CD14-positive monocyte (primary cell): ENCODE measurements at regions not wholly inside any gene's neighbourhood (a gene's known extent, or its start where the extent isn't known, plus 50 kb on each side); places are given as distances from the start of the nearest gene placed in this dataset.

ENCODE experiments used
- DNase-seq, 3 donors: peaks; one replicate each; pipeline ENCODE4 v3.0.0-alpha.2; 2011 to 2022
- H2AFZ ChIP-seq: 2 replicates; pipeline ENCODE4 v1.6.0; 2012; ENCODE audit warnings: mild to moderate bottlenecking, low read depth, low read length, inconsistent platforms; ENCODE audit not compliant: insufficient read depth, poor library complexity, severe bottlenecking
- H3K27ac ChIP-seq, 2 donors: 1 replicate in 1 of 2; 2 replicates in 1 of 2; pipeline ENCODE4 v1.5.1; 2012 to 2013; ENCODE audit warnings: low read length in 2 of 2, control low read depth in 1 of 2, inconsistent platforms in 1 of 2, low read depth in 1 of 2, mild to moderate bottlenecking in 1 of 2
- H3K27me3 ChIP-seq, 2 donors: one replicate each; pipeline versions ENCODE4 v1.6.0 to v1.6.1; 2011 to 2013; ENCODE audit warnings: low read length in 2 of 2; ENCODE audit not compliant: control insufficient read depth in 2 of 2, insufficient read depth in 2 of 2
- H3K36me3 ChIP-seq, 2 donors: replicated peaks in 1 of 2; 1 replicate in 1 of 2; 2 replicates in 1 of 2; pipeline versions ENCODE4 v1.5.1 to v1.6.1; 2012 to 2013; ENCODE audit warnings: low read length in 2 of 2, control low read depth in 1 of 2, inconsistent platforms in 1 of 2, mild to moderate bottlenecking in 1 of 2; ENCODE audit not compliant: insufficient read depth in 2 of 2, control insufficient read depth in 1 of 2
- H3K4me1 ChIP-seq, 2 donors: 1 replicate in 1 of 2; 2 replicates in 1 of 2; pipeline versions ENCODE4 v1.5.1 to v1.6.1; 2012 to 2013; ENCODE audit warnings: low read length in 2 of 2, control low read depth in 1 of 2, inconsistent platforms in 1 of 2, mild to moderate bottlenecking in 1 of 2, moderate library complexity in 1 of 2; ENCODE audit not compliant: insufficient read depth in 2 of 2, control insufficient read depth in 1 of 2
- H3K4me2 ChIP-seq: replicated peaks from 2 replicates; pipeline ENCODE3; 2012; ENCODE audit warnings: low read length, moderate library complexity, mild to moderate bottlenecking; ENCODE audit not compliant: poor library complexity, severe bottlenecking; ENCODE audit errors: extremely low read depth
- H3K4me3 ChIP-seq, 3 experiments: fragments of 200-600 bp in 1 of 3; sonication (generic) in 1 of 3; replicated peaks in 1 of 3; 1 replicate in 2 of 3; 2 replicates in 1 of 3; pipeline ENCODE4 v1.5.1; 2011 to 2013; ENCODE audit warnings: low read length in 3 of 3, mild to moderate bottlenecking in 3 of 3, control low read depth in 2 of 3, low read depth in 2 of 3, inconsistent platforms in 1 of 3, moderate library complexity in 1 of 3
- H3K79me2 ChIP-seq: 2 replicates; pipeline ENCODE4 v1.6.0; 2012; ENCODE audit warnings: mild to moderate bottlenecking, control low read depth, inconsistent platforms, low read length, moderate library complexity; ENCODE audit not compliant: insufficient read depth
- H3K9ac ChIP-seq: 2 replicates; pipeline ENCODE4 v1.6.0; 2017; ENCODE audit warnings: low read length, mild to moderate bottlenecking; ENCODE audit not compliant: insufficient read depth, poor library complexity, severe bottlenecking
- H3K9me3 ChIP-seq, 2 donors: replicated peaks in 1 of 2; 1 replicate in 1 of 2; 2 replicates in 1 of 2; pipeline versions ENCODE4 v1.5.1 to v1.6.1; 2012 to 2013; ENCODE audit warnings: low read length in 2 of 2, control low read depth in 1 of 2; ENCODE audit not compliant: control insufficient read depth in 1 of 2, insufficient read depth in 1 of 2
- H4K20me1 ChIP-seq: 2 replicates; pipeline ENCODE4 v1.6.0; 2012; ENCODE audit warnings: mild to moderate bottlenecking, low read length, control low read depth, moderate library complexity; ENCODE audit not compliant: insufficient read depth
- H3K27ac Mint-ChIP-seq, 7 donors: one replicate each; pipeline ENCODE4 v1.8.0; 2020; ENCODE audit warnings: mild to moderate bottlenecking in 7 of 7, mixed read lengths in 7 of 7, moderate library complexity in 6 of 7, inconsistent platforms in 2 of 7
- H3K27me3 Mint-ChIP-seq, 3 donors: one replicate each; pipeline ENCODE4 v1.8.0; 2021 to 2022; ENCODE audit warnings: low read depth in 3 of 3, mild to moderate bottlenecking in 3 of 3, mixed read lengths in 3 of 3, moderate library complexity in 3 of 3, inconsistent platforms in 1 of 3
- H3K36me3 Mint-ChIP-seq, 2 donors: one replicate each; pipeline ENCODE4 v1.8.0; 2020; ENCODE audit warnings: mixed read lengths in 2 of 2, inconsistent platforms in 1 of 2, mild to moderate bottlenecking in 1 of 2
- H3K4me1 Mint-ChIP-seq: one replicate; pipeline ENCODE4 v1.8.0; 2020; ENCODE audit warnings: mild to moderate bottlenecking, mixed read lengths
- H3K4me3 Mint-ChIP-seq, 2 donors: one replicate each; pipeline ENCODE4 v1.8.0; 2020; ENCODE audit warnings: mild to moderate bottlenecking in 2 of 2, mixed read lengths in 2 of 2, moderate library complexity in 1 of 2
- H3K9me3 Mint-ChIP-seq, 7 donors: one replicate each; pipeline ENCODE4 v1.8.0; 2020 to 2022; ENCODE audit warnings: mixed read lengths in 7 of 7, mild to moderate bottlenecking in 6 of 7, moderate library complexity in 6 of 7, inconsistent platforms in 2 of 7
- WGBS: methylation state at CpG from one replicate; pipeline ENCODE4 v1.1.5; 2013; ENCODE audit warnings: missing lambda C conversion rate; ENCODE audit not compliant: insufficient coverage; 5-methylcytosine and 5-hydroxymethylcytosine counted together
- intact Hi-C, 2 donors: fragments of 100-400 bp; cut with micrococcal nuclease; formaldehyde crosslinking; loops; one replicate each; pipeline versions ENCODE4 v1.15.0 to v1.15.1; 2023
- TF ChIP-seq, protein P1 (sequence below): fragments of 200-600 bp; IDR thresholded peaks from one replicate; pipeline ENCODE4 v1.8.0; 2022; ENCODE audit warnings: antibody characterized with exemption, mild to moderate bottlenecking

DNA sequence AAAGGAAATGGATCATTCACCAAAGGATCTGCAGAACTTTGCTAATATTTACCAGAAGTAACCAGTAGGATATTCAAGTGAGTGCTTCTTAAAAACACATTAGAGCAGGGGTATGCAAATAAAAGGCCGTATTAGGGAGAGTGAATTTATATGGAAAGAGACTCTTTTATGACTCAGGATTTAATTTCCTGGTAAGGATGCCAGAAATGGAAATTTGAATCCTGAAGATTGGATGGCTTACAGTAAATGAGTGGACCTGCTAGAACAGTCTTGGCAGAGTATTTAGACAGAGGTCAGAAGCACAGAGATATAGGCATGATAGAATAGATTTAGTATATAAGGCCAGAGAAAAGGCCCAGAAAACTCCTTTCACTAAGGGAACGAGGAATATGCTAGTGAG is 201.6 kb downstream of the SLITRK5 start:
- TF ChIP-seq, protein P1, sequence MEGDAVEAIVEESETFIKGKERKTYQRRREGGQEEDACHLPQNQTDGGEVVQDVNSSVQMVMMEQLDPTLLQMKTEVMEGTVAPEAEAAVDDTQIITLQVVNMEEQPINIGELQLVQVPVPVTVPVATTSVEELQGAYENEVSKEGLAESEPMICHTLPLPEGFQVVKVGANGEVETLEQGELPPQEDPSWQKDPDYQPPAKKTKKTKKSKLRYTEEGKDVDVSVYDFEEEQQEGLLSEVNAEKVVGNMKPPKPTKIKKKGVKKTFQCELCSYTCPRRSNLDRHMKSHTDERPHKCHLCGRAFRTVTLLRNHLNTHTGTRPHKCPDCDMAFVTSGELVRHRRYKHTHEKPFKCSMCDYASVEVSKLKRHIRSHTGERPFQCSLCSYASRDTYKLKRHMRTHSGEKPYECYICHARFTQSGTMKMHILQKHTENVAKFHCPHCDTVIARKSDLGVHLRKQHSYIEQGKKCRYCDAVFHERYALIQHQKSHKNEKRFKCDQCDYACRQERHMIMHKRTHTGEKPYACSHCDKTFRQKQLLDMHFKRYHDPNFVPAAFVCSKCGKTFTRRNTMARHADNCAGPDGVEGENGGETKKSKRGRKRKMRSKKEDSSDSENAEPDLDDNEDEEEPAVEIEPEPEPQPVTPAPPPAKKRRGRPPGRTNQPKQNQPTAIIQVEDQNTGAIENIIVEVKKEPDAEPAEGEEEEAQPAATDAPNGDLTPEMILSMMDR = no peak
- Histone ChIP-seq H4K20me1 (no peaks in the 10 kb centered on the region), H3K9ac (no peak overlapping the region), H3K79me2 (no peaks in the 10 kb centered on the region), H2AFZ (no peak overlapping the region), H3K4me2 (no peak overlapping the region), H3K4me1 (no peaks in the 10 kb centered on the region), H3K36me3 (no peaks in the 10 kb centered on the region), H3K27me3 (no peaks in the 10 kb centered on the region), H3K4me3 (no peak overlapping the region), H3K27ac (no peak overlapping the region), H3K9me3 (peaks cover 0 to 3% of the 10 kb centered on the region in 2 donors)
- Mint-ChIP-seq H3K4me1 (no peaks in the 10 kb centered on the region), H3K4me3 (no peak overlapping the region), H3K27me3 (no peaks in the 10 kb centered on the region), H3K36me3 (no peaks in the 10 kb centered on the region), H3K27ac (no peak overlapping the region), H3K9me3 (peaks cover 0 to 11% (median 3%) of the 10 kb centered on the region in 7 donors)
- intact Hi-C loops = no loop called here
- no peak for DNase-seq
- no CpG with 5 or more reads among the region's 2 CpGs for WGBS

DNA sequence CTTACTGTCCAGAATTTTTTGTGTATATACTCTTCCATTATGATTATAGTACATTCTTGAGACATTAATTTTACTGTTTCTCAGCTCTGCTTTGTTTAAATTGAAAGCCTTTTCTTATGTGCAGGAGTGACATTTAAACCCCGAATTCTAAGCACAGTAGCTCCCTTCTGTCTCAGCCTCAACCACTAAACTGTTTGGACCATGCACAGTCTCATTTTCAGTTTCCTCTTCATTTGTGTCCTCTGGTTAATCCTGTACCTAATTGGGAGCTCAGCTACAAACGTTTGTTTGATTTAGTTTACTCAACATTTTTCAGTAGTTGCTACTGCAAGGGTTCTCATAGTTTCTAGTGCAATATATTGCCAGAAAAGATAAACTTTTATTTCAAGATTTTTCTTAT is 206.3 kb downstream of the SLITRK5 start:
- Histone ChIP-seq H3K27ac (no peak overlapping the region), H4K20me1 (no peaks in the 10 kb centered on the region), H3K4me3 (no peak overlapping the region), H3K4me1 (no peaks in the 10 kb centered on the region), H2AFZ (no peak overlapping the region), H3K36me3 (no peaks in the 10 kb centered on the region), H3K9me3 (peaks cover 0 to 3% of the 10 kb centered on the region in 2 donors), H3K4me2 (no peak overlapping the region), H3K27me3 (no peaks in the 10 kb centered on the region), H3K79me2 (no peaks in the 10 kb centered on the region), H3K9ac (no peak overlapping the region)
- Mint-ChIP-seq H3K36me3 (no peaks in the 10 kb centered on the region), H3K9me3 (peaks cover 0 to 11% (median 3%) of the 10 kb centered on the region in 7 donors), H3K27ac (no peak overlapping the region), H3K27me3 (peaks cover 0 to 1% (median 0%) of the 10 kb centered on the region in 3 donors), H3K4me3 (no peak overlapping the region), H3K4me1 (no peaks in the 10 kb centered on the region)
- DNase-seq = no peak
- intact Hi-C loops = no loop called here
- no CpG with 5 or more reads among the region's 2 CpGs for WGBS
- TF ChIP-seq, protein P1 = no peak
